DND-41 (cell line): ENCODE measurements at regions not wholly inside any gene's neighbourhood (a gene's known extent, or its start where the extent isn't known, plus 50 kb on each side); places are given as distances from the start of the nearest gene placed in this dataset.

Experiments used
- ATAC-seq: fragments of 200-7000 bp; cut with Tn5 transposase; 3 replicates; pipeline ENCODE4 v1.9.1; 2021; ENCODE audit warnings: low read depth; ENCODE audit not compliant: insufficient read depth
- DNase-seq: peaks from one replicate; pipeline ENCODE4 v3.0.0-alpha.2; 2020
- H2AFZ ChIP-seq: 2 replicates; pipeline ENCODE4 v1.6.0; 2012; ENCODE audit warnings: low read depth, low read length
- H3K27ac ChIP-seq: 2 replicates; pipeline ENCODE4 v1.5.1; 2012; ENCODE audit warnings: low read length, inconsistent platforms
- H3K27me3 ChIP-seq: fragments of 200-600 bp; sonication (generic); 2 replicates; pipeline ENCODE4 v1.6.0; 2012; ENCODE audit warnings: low read length, mild to moderate bottlenecking, inconsistent platforms; ENCODE audit not compliant: insufficient read depth, poor library complexity
- H3K36me3 ChIP-seq: 2 replicates; pipeline ENCODE4 v1.5.1; 2012; ENCODE audit warnings: low read length, inconsistent platforms; ENCODE audit not compliant: insufficient read depth
- H3K4me1 ChIP-seq: 2 replicates; pipeline ENCODE4 v1.5.1; 2012; ENCODE audit warnings: mild to moderate bottlenecking, low read length; ENCODE audit not compliant: insufficient read depth
- H3K4me2 ChIP-seq: 2 replicates; pipeline ENCODE4 v1.6.0; 2012; ENCODE audit warnings: mild to moderate bottlenecking, moderate library complexity, low read length, inconsistent platforms; ENCODE audit not compliant: insufficient read depth
- H3K4me3 ChIP-seq, 2 experiments: fragments of 200-600 bp in 1 of 2; shearing (Covaris generic) in 1 of 2; 2 replicates each; pipeline ENCODE4 v1.5.1; 2012 to 2016; ENCODE audit warnings: inconsistent platforms in 2 of 2, low read length in 2 of 2, mild to moderate bottlenecking in 2 of 2, low read depth in 1 of 2, moderate library complexity in 1 of 2
- H3K79me2 ChIP-seq: 2 replicates; pipeline ENCODE4 v1.6.0; 2012; ENCODE audit warnings: low read length, inconsistent platforms; ENCODE audit not compliant: insufficient read depth
- H3K9ac ChIP-seq: 2 replicates; pipeline ENCODE4 v1.6.0; 2012; ENCODE audit warnings: low read depth, mild to moderate bottlenecking, inconsistent platforms, low read length, moderate library complexity
- H3K9me3 ChIP-seq: 2 replicates; pipeline ENCODE4 v1.5.1; 2012; ENCODE audit warnings: low read length, moderate library complexity, mild to moderate bottlenecking, inconsistent platforms; ENCODE audit not compliant: insufficient read depth, severe bottlenecking
- H4K20me1 ChIP-seq: 2 replicates; pipeline ENCODE4 v1.6.0; 2012; ENCODE audit warnings: low read length; ENCODE audit not compliant: insufficient read depth
- EZH2 ChIP-seq: IDR thresholded peaks from 3 replicates; pipeline ENCODE4 v1.6.1; 2012; ENCODE audit warnings: borderline replicate concordance, low read depth, mild to moderate bottlenecking, moderate library complexity, low read length, inconsistent platforms; ENCODE audit not compliant: severe bottlenecking
- TF ChIP-seq, protein P1 (sequence below): IDR thresholded peaks from 2 replicates; pipeline ENCODE4 v1.5.1; 2012; ENCODE audit warnings: borderline replicate concordance, low read length, moderate library complexity, mild to moderate bottlenecking; ENCODE audit not compliant: poor library complexity, severe bottlenecking; ENCODE audit errors: extremely low read depth

DNA sequence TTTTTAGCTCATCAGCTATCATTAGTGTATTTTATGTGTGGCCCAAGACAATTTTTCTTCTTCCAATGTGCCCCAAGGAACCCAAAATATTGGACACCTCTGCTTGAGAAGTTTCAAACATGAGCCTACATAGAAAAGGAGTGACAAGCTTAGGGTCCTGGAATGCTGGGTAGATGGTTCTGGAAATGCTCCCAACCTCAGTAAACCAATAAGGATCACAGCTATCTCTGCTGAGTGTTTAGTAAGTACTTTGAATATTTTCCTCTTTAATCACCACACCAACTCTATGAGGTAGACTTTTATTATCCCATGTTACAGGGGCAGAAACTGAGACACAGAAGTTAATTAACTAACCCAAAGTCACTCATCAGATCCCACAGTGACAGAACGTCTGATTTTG is 164.9 kb upstream of the KLF3 start:
- no peak for ATAC-seq
- Histone ChIP-seq H3K9me3 (no peaks in the 10 kb centered on the region), H2AFZ (no peak overlapping the region), H3K36me3 (no peaks in the 10 kb centered on the region), H3K9ac (no peak overlapping the region), H4K20me1 (no peaks in the 10 kb centered on the region), H3K27ac (no peak overlapping the region), H3K4me1 (no peaks in the 10 kb centered on the region), H3K27me3 (no peaks in the 10 kb centered on the region), H3K4me2 (no peak overlapping the region), H3K79me2 (no peaks in the 10 kb centered on the region), H3K4me3 (no peak overlapping the region)
- TF ChIP-seq EZH2, result no peak
- TF ChIP-seq, protein P1, sequence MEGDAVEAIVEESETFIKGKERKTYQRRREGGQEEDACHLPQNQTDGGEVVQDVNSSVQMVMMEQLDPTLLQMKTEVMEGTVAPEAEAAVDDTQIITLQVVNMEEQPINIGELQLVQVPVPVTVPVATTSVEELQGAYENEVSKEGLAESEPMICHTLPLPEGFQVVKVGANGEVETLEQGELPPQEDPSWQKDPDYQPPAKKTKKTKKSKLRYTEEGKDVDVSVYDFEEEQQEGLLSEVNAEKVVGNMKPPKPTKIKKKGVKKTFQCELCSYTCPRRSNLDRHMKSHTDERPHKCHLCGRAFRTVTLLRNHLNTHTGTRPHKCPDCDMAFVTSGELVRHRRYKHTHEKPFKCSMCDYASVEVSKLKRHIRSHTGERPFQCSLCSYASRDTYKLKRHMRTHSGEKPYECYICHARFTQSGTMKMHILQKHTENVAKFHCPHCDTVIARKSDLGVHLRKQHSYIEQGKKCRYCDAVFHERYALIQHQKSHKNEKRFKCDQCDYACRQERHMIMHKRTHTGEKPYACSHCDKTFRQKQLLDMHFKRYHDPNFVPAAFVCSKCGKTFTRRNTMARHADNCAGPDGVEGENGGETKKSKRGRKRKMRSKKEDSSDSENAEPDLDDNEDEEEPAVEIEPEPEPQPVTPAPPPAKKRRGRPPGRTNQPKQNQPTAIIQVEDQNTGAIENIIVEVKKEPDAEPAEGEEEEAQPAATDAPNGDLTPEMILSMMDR, result no peak
- DNase-seq, result no peak

DNA sequence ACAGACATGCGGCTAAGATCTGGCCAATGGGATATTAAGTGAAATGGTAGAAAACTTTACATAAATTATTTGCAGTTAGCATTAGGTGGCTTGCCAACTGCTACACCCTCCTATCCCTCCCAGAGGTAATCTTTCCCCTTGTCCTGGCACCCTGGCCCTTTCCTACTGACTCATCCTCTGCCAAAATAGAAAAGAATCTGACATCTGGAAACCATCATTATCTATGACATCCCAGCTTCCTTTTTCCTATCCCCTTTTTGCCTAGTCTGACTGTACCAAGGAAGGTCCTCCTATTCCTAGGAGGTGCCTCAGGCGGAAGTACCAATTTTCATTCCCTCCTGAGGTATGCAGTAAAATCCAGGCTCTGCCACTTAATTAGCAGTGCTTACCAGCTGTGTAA is 163.6 kb upstream of the KLF3 start:
- no peaks in the 10 kb centered on the region for H3K27me3 ChIP-seq
- H3K9me3 ChIP-seq, result no peaks in the 10 kb centered on the region
- no peaks in the 10 kb centered on the region for H4K20me1 ChIP-seq
- no peaks in the 10 kb centered on the region for H3K4me1 ChIP-seq
- TF ChIP-seq EZH2, result no peak
- TF ChIP-seq, protein P1, result no peak
- no peak overlapping the region for H3K4me3 ChIP-seq
- H3K36me3 ChIP-seq, result no peaks in the 10 kb centered on the region
- no peak for ATAC-seq
- H3K27ac ChIP-seq, result no peak overlapping the region
- no peak overlapping the region for H2AFZ ChIP-seq
- no peak for DNase-seq
- H3K4me2 ChIP-seq, result no peak overlapping the region
- no peaks in the 10 kb centered on the region for H3K79me2 ChIP-seq
- H3K9ac ChIP-seq, result no peak overlapping the region

DNA sequence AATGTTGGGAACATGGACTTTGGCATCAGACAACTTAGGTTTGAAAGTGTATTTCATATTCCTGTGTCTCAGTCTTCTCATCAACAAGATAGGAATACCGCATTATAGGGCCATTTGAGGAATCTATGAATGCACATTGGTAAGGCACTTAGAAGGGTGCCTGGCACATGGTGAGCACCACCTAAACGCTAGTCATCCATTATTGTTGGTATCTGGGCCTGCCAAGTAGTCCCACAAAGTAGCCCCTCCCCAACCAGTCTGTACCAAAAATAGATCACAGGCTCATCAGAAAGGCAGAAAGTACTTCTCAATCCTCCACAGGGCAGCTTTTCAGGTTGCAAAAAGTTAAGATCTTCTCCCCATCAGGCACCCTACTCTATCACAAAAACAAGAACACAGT is 162.3 kb upstream of the KLF3 start:
- no peak for TF ChIP-seq EZH2
- TF ChIP-seq, protein P1, result no peak
- no peak for ATAC-seq
- no peak overlapping the region for H3K4me2 ChIP-seq
- H3K9me3 ChIP-seq, result no peaks in the 10 kb centered on the region
- H3K27me3 ChIP-seq, result no peaks in the 10 kb centered on the region
- no peak overlapping the region for H3K27ac ChIP-seq
- DNase-seq, result no peak
- no peaks in the 10 kb centered on the region for H3K36me3 ChIP-seq
- H4K20me1 ChIP-seq, result no peaks in the 10 kb centered on the region
- H3K4me1 ChIP-seq, result no peaks in the 10 kb centered on the region
- H2AFZ ChIP-seq, result no peak overlapping the region
- H3K79me2 ChIP-seq, result no peaks in the 10 kb centered on the region
- H3K9ac ChIP-seq, result no peak overlapping the region
- H3K4me3 ChIP-seq, result no peak overlapping the region
